HS-27A (cell line): ENCODE measurements at regions not wholly inside any gene's neighbourhood (a gene's known extent, or its start where the extent isn't known, plus 50 kb on each side); places are given as distances from the start of the nearest gene placed in this dataset.

Experiments
- DNase-seq: peaks from one replicate; pipeline ENCODE4 v3.0.0-alpha.2; 2012; ENCODE audit warnings: low read depth, missing footprints

- no peak for DNase-seq
These were observed 101.0 kb upstream of the HS3ST1 start for GRCh38 chr4:11529625-11530201.

- DNase-seq, result no peak
These were observed 96.4 kb upstream of the HS3ST1 start for GRCh38 chr4:11525085-11525484.

- DNase-seq, result no peak
These were observed 90.1 kb upstream of the HS3ST1 start for GRCh38 chr4:11518754-11519153.

GRCh38 chr4:11514779-11515419, 86.2 kb upstream of the HS3ST1 start:
- no peak for DNase-seq

GRCh38 chr4:11514003-11514402, 85.3 kb upstream of the HS3ST1 start:
- DNase-seq, result no peak

- DNase-seq, result no peak
These were observed 84.2 kb upstream of the HS3ST1 start for GRCh38 chr4:11512871-11513270.

- DNase-seq, result no peak
These were observed 82.6 kb upstream of the HS3ST1 start for GRCh38 chr4:11511321-11511720.

GRCh38 chr4:11507920-11508319, 79.2 kb upstream of the HS3ST1 start:
- DNase-seq, result no peak

GRCh38 chr4:11506194-11506593, 77.5 kb upstream of the HS3ST1 start:
- DNase-seq, result no peak

GRCh38 chr4:11505221-11505971, 76.7 kb upstream of the HS3ST1 start:
- DNase-seq, result no peak

- no peak for DNase-seq
These were observed 74.5 kb upstream of the HS3ST1 start for GRCh38 chr4:11503166-11503565.

GRCh38 chr4:11497972-11498371, 69.3 kb upstream of the HS3ST1 start:
- DNase-seq, result no peak

- DNase-seq, result no peak
These were observed 68.6 kb upstream of the HS3ST1 start for GRCh38 chr4:11497212-11497806.

- DNase-seq, result no peak
These were observed 67.7 kb upstream of the HS3ST1 start for GRCh38 chr4:11496351-11496829.

- DNase-seq, result no peak
These were observed 67.1 kb upstream of the HS3ST1 start for GRCh38 chr4:11495818-11496217.

GRCh38 chr4:11495291-11495690, 66.6 kb upstream of the HS3ST1 start:
- no peak for DNase-seq

GRCh38 chr4:11494232-11494631, 65.5 kb upstream of the HS3ST1 start:
- no peak for DNase-seq

GRCh38 chr4:11489453-11490083, 60.9 kb upstream of the HS3ST1 start:
- no peak for DNase-seq

- DNase-seq, result no peak
These were observed 60.2 kb upstream of the HS3ST1 start for GRCh38 chr4:11488657-11489452.

GRCh38 chr4:11487868-11488544, 59.3 kb upstream of the HS3ST1 start:
- no peak for DNase-seq

- DNase-seq, result no peak
These were observed 58.4 kb upstream of the HS3ST1 start for GRCh38 chr4:11487139-11487538.
